ENCODE measurements at regions not wholly inside any gene's neighbourhood (a gene's known extent, or its start where the extent isn't known, plus 50 kb on each side); places are given as distances from the start of the nearest gene placed in this dataset.

- DNase-seq: no peak
- no peak for TF ChIP-seq CTCF (IDR thresholded peaks at IDR 0.05)
These were observed 305.7 kb downstream of the CYRIA start for GRCh38 chr2:16359961-16360360.

GRCh38 chr2:16357188-16357587, 308.4 kb downstream of the CYRIA start:
- H3K4me1 Mint-ChIP-seq: no peaks in the 10 kb centered on the region
- no peak for TF ChIP-seq CTCF (IDR thresholded peaks at IDR 0.05)
- peaks cover 4% of the 10 kb centered on the region for H3K27me3 Mint-ChIP-seq (ENCODE audit: low read depth, poor library complexity)
- H3K9me3 Mint-ChIP-seq: peaks cover 58% of the 10 kb centered on the region
- H3K27ac Mint-ChIP-seq: no peak overlapping the region
- H3K36me3 Mint-ChIP-seq (ENCODE audit: low read depth): peaks cover 16% of the 10 kb centered on the region
- no peak for DNase-seq
- H3K4me3 Mint-ChIP-seq: no peak overlapping the region

More at GRCh38 chr2:16359961-16360360, 305.7 kb downstream of the CYRIA start:
- no peak overlapping the region for H3K27ac Mint-ChIP-seq
- no peaks in the 10 kb centered on the region for H3K4me1 Mint-ChIP-seq
- peaks cover 40% of the 10 kb centered on the region for H3K9me3 Mint-ChIP-seq
- peaks cover 4% of the 10 kb centered on the region for H3K27me3 Mint-ChIP-seq (ENCODE audit: low read depth, poor library complexity)
- peaks cover 10% of the 10 kb centered on the region for H3K36me3 Mint-ChIP-seq (ENCODE audit: low read depth)
- H3K4me3 Mint-ChIP-seq: no peak overlapping the region

- Mint-ChIP-seq H3K4me1 (no peaks in the 10 kb centered on the region), H3K9me3 (peaks cover 57% of the 10 kb centered on the region), H3K27ac (no peak overlapping the region), H3K4me3 (no peak overlapping the region), H3K27me3 (ENCODE audit: low read depth, poor library complexity) (peaks cover 1% of the 10 kb centered on the region), H3K36me3 (ENCODE audit: low read depth) (peaks cover 18% of the 10 kb centered on the region)
- TF ChIP-seq CTCF (IDR thresholded peaks at IDR 0.05): no peak
- DNase-seq: no peak
These were observed 314.1 kb downstream of the CYRIA start for GRCh38 chr2:16351541-16351940.

GRCh38 chr2:16351137-16351536, 314.5 kb downstream of the CYRIA start:
- Mint-ChIP-seq H3K36me3 (ENCODE audit: low read depth) (peaks cover 18% of the 10 kb centered on the region), H3K4me3 (no peak overlapping the region), H3K27me3 (ENCODE audit: low read depth, poor library complexity) (peaks cover 4% of the 10 kb centered on the region), H3K9me3 (peaks cover 53% of the 10 kb centered on the region), H3K27ac (no peak overlapping the region), H3K4me1 (no peaks in the 10 kb centered on the region)
- TF ChIP-seq CTCF (IDR thresholded peaks at IDR 0.05): no peak
- no peak for DNase-seq

GRCh38 chr2:16350211-16350610, 315.4 kb downstream of the CYRIA start:
- no peak overlapping the region for H3K27ac Mint-ChIP-seq
- H3K4me3 Mint-ChIP-seq: no peak overlapping the region
- H3K9me3 Mint-ChIP-seq: peaks cover 48% of the 10 kb centered on the region
- H3K36me3 Mint-ChIP-seq (ENCODE audit: low read depth): peaks cover 13% of the 10 kb centered on the region
- no peak for DNase-seq
- peaks cover 4% of the 10 kb centered on the region for H3K27me3 Mint-ChIP-seq (ENCODE audit: low read depth, poor library complexity)
- no peak for TF ChIP-seq CTCF (IDR thresholded peaks at IDR 0.05)
- no peaks in the 10 kb centered on the region for H3K4me1 Mint-ChIP-seq

GRCh38 chr2:16349811-16350210, 315.8 kb downstream of the CYRIA start:
- Mint-ChIP-seq H3K4me1 (no peaks in the 10 kb centered on the region), H3K27ac (no peak overlapping the region), H3K36me3 (ENCODE audit: low read depth) (peaks cover 13% of the 10 kb centered on the region), H3K27me3 (ENCODE audit: low read depth, poor library complexity) (peaks cover 4% of the 10 kb centered on the region), H3K4me3 (no peak overlapping the region), H3K9me3 (peaks cover 48% of the 10 kb centered on the region)
- no peak for DNase-seq
- no peak for TF ChIP-seq CTCF (IDR thresholded peaks at IDR 0.05)

Measured in nephron progenitor cell (in vitro differentiated cells).